ENCODE measurements at regions not wholly inside any gene's neighbourhood (a gene's known extent, or its start where the extent isn't known, plus 50 kb on each side); places are given as distances from the start of the nearest gene placed in this dataset.
"Not testable (repeated sequence)": the region's sequence is repeated elsewhere in the genome, so short reads cannot be mapped to it uniquely, and the experiment has no call there.

DNA sequence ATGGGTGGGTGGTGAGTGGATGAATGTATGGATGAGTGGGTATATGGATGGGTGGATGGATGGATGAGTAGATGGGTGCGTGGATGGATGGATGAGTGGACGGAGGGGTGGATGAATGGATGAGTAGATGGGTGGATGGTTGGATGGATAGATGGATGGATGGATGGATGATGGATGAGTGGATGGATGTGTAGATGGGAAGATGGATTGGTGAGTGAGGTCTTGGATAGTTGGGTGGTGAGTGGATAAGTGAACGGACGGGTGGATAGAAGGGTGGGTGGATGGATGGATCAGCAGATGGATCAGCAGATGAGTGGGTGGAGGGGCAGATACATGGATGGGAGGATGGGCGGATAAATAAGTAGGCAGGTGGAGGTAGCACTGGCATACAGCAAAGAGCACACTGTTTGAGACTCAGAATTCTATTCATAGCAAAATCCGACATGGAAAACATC lies 163.5 kb downstream of the C9orf50 start:
- DNase-seq (ENCODE audit: low read depth in 2 of 2) = no peak

- no peak for DNase-seq (ENCODE audit: low read depth in 2 of 2)
Observed at GRCh38 chr9:129456549-129457324, 164.2 kb downstream of the C9orf50 start.

DNA sequence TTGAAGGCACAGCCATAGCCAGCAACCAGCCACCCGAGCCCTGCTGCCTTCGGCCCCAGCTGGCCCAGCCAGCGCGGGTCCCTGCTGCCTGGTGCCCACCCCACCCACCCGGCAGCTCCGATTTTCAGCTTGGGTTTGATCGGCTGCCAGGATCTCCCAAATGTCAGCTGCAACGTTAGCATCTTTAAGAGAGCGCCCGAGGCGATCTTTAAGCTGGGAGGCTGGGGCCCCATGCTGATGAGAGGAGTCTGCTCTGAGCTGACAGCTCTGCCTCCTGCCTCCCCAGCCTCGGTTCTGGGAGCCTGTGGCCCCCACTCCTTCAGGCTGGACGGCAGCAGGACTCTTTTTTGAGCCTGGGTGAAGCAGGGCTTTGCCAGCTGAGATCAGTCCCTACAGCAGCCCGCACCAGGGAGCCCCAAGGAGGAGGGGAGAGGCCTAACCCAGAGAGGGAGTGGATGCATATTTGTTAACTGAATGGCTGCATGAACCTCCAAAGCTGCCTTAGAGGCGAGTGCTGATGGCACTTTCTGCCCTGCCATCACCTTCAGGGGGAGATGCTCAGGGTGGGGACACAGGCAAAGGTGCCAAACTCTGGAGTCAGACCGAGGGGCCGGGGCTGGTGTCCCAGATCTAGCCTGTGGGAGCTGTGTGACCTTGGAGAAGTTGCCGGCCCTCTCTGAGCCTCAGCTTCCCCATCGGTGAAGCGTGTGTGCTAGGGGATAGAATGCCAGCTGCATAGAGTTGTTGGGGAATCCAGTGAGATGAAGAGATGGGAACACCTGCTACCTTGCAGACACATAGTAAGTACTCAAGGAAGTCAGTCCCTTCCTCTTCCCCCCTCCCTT lies 165.5 kb downstream of the C9orf50 start:
- DNase-seq (ENCODE audit: low read depth in 2 of 2) = no peak

GRCh38 chr9:129454467-129455067 lies 166.3 kb downstream of the C9orf50 start:
- DNase-seq (ENCODE audit: low read depth in 2 of 2) = no peak

DNA sequence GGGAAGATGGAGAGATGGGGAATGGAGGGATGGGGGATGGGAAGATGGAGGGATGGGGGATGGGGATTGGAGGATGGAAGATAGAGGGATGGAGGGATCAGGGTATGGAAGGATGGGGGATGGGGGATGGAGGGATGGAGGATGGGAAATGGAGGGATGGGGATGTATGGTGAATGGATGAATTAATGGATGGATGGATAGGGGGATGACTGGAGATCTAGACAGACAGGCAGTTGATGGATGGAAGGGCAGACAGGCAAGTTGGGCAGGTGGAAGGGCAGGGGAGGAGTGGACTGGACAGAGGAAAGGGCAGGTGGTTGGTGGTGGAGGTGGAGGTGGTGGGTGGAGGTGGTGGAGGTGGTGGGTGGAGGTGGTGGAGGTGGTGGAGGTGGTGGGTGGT lies 167.2 kb downstream of the C9orf50 start:
- DNase-seq (ENCODE audit: low read depth in 2 of 2) = no peak

GRCh38 chr9:129451669-129452068 lies 169.2 kb downstream of the C9orf50 start:
- no peak for DNase-seq (ENCODE audit: low read depth in 2 of 2)

DNA sequence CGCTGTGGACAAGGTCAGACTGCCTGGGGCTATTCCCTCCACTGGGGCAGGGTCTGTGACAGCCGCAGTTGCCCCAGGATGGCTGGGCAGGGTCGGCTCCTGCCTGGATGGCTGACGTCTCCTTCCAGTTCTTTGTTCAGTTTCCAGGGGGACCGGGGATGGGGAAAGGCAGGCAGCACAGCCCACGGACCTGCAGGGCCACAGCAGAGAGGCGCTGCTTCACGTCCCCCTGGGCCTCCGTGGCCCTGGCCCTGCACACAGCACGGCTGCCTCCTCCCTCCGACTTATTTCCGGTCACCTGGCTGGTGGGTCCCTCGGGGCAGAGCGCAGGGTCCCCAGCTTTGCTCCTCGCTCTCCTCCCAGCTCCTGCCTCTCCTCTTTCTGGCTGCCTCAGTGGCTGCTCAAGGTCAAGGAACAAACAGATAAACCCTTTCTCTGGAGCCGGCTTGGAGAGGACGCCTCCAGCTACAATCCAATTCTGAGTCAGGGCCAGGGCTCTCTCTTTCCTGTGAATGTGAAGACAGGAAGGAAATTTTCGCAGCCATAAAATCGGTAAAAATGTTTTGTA lies 169.7 kb downstream of the C9orf50 start:
- DNase-seq (ENCODE audit: low read depth in 2 of 2) = no peak

GRCh38 chr9:129449066-129449465 lies 171.8 kb downstream of the C9orf50 start:
- DNase-seq (ENCODE audit: low read depth in 2 of 2) = no peak

DNA sequence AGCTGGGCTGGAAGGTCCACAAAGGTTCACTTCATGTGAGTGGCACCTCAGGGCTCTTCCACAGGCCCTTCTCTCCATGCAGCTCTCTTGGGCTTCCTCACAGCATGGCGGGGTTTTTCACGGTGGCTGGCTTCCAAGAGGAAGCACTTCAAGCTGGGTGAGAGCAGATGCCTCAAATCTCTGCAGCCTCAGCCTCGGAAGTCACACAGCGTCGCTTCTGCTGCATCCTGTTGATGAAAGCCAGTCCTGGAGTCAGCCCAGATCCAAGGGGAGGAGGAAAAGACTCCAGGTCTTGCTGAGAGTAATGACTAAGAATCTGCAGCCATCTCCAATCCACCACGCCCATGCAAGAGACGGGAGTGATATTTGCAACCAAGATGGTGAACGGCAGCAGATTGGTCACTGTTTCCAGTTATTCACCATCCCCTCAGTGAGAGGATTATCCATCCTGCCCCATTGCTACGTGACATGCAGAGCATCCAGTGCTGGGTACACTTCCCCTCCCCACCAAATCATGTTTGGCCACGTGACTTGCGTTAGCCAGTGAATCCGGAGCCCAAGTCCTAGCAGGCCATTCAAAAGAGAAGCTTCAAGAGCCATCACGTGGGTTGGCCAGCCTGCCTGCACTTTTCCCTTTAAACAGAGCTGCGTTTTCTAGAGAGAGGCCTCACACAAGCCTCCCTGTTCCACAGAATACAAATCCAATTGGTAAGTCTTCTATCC lies 173.9 kb downstream of the C9orf50 start:
- DNase-seq (ENCODE audit: low read depth in 2 of 2) = no peak

- DNase-seq (ENCODE audit: low read depth in 2 of 2) = no peak
Observed at GRCh38 chr9:129445794-129446306, 175.1 kb downstream of the C9orf50 start.

- DNase-seq (ENCODE audit: low read depth in 2 of 2) = not testable (repeated sequence)
Observed at GRCh38 chr9:129443515-129444164, 177.3 kb downstream of the C9orf50 start.

DNA sequence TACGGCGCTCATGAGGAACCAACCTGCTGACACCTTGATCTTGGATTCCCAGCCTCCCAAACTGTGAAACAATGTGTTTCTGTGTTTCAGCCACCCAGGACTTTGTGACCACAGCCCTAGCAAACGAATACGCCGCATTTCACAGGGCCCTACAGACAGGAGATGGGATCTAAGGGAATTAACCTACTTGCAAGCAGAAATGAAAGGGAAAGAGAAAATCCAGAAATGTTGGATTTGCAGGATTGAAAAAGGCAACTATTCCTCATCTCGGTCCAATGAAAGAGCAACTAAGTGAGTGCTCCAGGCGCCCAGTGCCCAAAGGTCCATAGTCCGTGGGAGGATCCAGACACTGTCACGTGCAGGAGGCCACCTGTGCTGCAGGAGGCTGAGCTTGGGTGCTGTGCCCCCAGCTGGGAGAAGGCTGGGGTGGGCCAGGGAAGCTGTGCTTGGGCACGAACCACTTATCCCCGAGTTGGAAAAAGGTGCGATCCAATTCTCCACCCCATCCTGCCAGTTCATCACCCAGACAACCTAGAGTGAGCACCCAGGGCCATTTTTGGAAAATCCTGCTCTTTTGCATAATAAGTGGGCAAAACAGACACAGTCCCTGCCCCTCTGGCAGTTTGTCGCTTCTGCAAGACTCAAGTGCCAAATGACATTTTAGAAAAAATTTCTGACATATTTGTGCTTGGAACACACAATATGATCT lies 177.9 kb downstream of the C9orf50 start:
- DNase-seq (ENCODE audit: low read depth in 2 of 2) = no peak

GRCh38 chr9:129441852-129442251 lies 179.0 kb downstream of the C9orf50 start:
- no peak for DNase-seq (ENCODE audit: low read depth in 2 of 2)

GRCh38 chr9:129440435-129441186 lies 180.3 kb downstream of the C9orf50 start:
- no peak for DNase-seq (ENCODE audit: low read depth in 2 of 2)

- no peak for DNase-seq (ENCODE audit: low read depth in 2 of 2)
Observed at GRCh38 chr9:129439242-129439641, 181.7 kb downstream of the C9orf50 start.

GRCh38 chr9:129437626-129438323 lies 183.1 kb downstream of the C9orf50 start:
- DNase-seq (ENCODE audit: low read depth in 2 of 2) = no peak

DNA sequence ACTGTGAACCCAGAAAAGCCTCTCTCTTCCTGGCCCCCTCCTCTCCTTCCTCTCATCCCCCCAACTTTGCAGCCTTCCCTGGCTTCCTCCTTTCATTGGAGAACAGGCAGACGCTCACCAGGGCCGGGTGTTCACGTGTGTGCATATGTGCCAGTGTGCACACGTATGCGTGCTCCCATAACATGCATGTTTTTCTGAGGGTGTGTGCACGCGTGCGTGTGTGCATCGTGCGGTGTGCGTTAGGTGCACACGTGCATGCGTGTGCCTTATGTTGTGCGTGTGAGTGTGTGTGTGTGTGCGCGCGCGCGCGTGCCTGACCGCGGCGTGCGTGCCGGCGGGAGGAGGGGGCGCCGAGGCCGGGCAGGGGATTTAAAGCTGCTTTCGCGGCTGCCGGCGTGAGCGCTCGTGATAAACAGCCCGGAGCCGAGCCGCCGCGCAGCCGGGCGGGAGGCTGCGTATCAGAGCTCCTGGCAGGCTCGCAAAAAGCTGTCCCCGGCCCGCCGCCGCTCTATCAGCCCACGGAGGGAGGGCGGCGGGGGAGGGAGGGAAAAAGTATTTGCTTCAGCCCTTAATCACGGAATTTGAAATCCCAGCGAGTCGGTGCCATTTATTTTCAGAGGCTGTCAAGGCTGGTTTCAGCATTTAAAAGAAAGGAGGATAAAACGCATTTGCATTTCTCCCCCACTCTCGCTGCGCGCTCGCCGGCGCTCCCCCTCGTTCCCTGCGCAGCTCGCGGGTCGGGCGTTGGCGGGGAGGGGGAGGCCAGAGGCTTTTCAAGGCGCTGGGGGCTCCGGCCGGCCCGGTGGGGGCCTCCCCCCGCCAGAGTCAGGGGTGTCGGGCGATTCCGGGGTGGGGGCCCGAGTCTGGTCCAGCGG lies 183.9 kb downstream of the C9orf50 start:
- DNase-seq (ENCODE audit: low read depth in 2 of 2) = peak in 1 of 2 experiments; percentile 36

Measured in fibroblast of skin of left quadriceps (primary cell).